K562 (cell line): ENCODE measurements at regions not wholly inside any gene's neighbourhood (a gene's known extent, or its start where the extent isn't known, plus 50 kb on each side); places are given as distances from the start of the nearest gene placed in this dataset.

Experiments
- ATAC-seq: fragments of 200-7000 bp; cut with Tn5 transposase; 3 replicates; pipeline ENCODE4 v1.9.1; 2020; ENCODE audit warnings: moderate library complexity
- BruUV-seq: library from RNA; stranded (reverse); fragments of 400-500 nt; replicated peaks from 2 replicates; lab custom pipeline; 2021; lab: Mats Ljungman, UMichigan
- CTCF ChIA-PET: fragments of 300-600 bp; formaldehyde crosslinking; extraction: SDS; loops from one replicate; lab custom pipeline; 2021; ENCODE audit warnings: low intra/inter-chr PET ratio; lab: Yijun Ruan, JAX
- POLR2A ChIA-PET: fragments of 300-600, 350-650 bp; sonication (Branson Sonifier 250); formaldehyde crosslinking; extraction: SDS; loops from one replicate; lab custom pipeline; 2021; ENCODE audit warnings: antibody characterized with exemption, inconsistent platforms; lab: Yijun Ruan, JAX
- DNase-seq, 4 experiments: peaks; one replicate each; pipeline versions ENCODE4 v3.0.0 to v3.0.0-alpha.2; 2011 to 2018; ENCODE audit warnings: low spot score in 3 of 4, mixed read lengths in 3 of 4; ENCODE audit errors: extremely low read depth in 1 of 4
- FAIRE-seq: peaks from 2 replicates; lab custom pipeline; 2011; peaks lifted over from hg19 to GRCh38; lab: Jason Lieb, UNC
- H2AFZ ChIP-seq: 2 replicates; pipeline ENCODE4 v1.6.0; 2011; ENCODE audit warnings: low read depth, low read length, control low read depth, inconsistent platforms
- H3K27ac ChIP-seq: fragments of 200-600 bp; 3 replicates; pipeline ENCODE4 v1.8.0; 2011; ENCODE audit warnings: low read depth, mild to moderate bottlenecking, control low read depth, inconsistent platforms, low read length, moderate library complexity, mixed read lengths; ENCODE audit errors: extremely low read depth
- H3K27me3 ChIP-seq, 2 experiments: fragments of 300-600 bp in 1 of 2; 2 replicates in 1 of 2; 3 replicates in 1 of 2; pipeline versions ENCODE4 v1.6.0 to v1.8.0; 2011; ENCODE audit warnings: inconsistent platforms in 2 of 2, low read length in 2 of 2, mild to moderate bottlenecking in 1 of 2, mixed read lengths in 1 of 2, moderate library complexity in 1 of 2; ENCODE audit not compliant: control insufficient read depth in 2 of 2, insufficient read depth in 2 of 2
- H3K36me3 ChIP-seq: fragments of 300-600 bp; 3 replicates; pipeline ENCODE4 v1.8.0; 2011; ENCODE audit warnings: mild to moderate bottlenecking, low read length, inconsistent platforms; ENCODE audit not compliant: control insufficient read depth, insufficient read depth
- H3K4me1 ChIP-seq, 2 experiments: fragments of 200-600 bp in 1 of 2; replicated peaks in 1 of 2; 2 replicates in 1 of 2; 3 replicates in 1 of 2; pipeline versions ENCODE4 v1.5.1 to v1.8.0; 2011; ENCODE audit warnings: inconsistent platforms in 2 of 2, low read length in 2 of 2, mild to moderate bottlenecking in 1 of 2, mixed read lengths in 1 of 2, moderate library complexity in 1 of 2; ENCODE audit not compliant: control insufficient read depth in 2 of 2, insufficient read depth in 2 of 2
- H3K4me2 ChIP-seq: 2 replicates; pipeline ENCODE4 v1.6.1; 2011; ENCODE audit warnings: low read length, control low read depth, inconsistent platforms, mixed read lengths; ENCODE audit not compliant: insufficient read depth
- H3K4me3 ChIP-seq: fragments of 200-600 bp; sonication (generic), shearing (Covaris generic); 2 replicates; pipeline ENCODE4 v1.5.1; 2016; ENCODE audit warnings: control low read depth, inconsistent platforms
- H3K79me2 ChIP-seq: fragments of 200-600 bp; 3 replicates; pipeline ENCODE4 v1.8.0; 2011; ENCODE audit warnings: low read length, inconsistent platforms; ENCODE audit not compliant: control insufficient read depth, insufficient read depth
- H3K9ac ChIP-seq, 2 experiments: 2 replicates each; pipeline versions ENCODE4 v1.6.0 to v1.6.1; 2011; ENCODE audit warnings: low read depth in 2 of 2, low read length in 2 of 2, control low read depth in 1 of 2, inconsistent platforms in 1 of 2, mild to moderate bottlenecking in 1 of 2, mixed read lengths in 1 of 2; ENCODE audit not compliant: insufficient read depth in 1 of 2
- H3K9me1 ChIP-seq: one replicate; pipeline ENCODE4 v1.6.0; 2011; ENCODE audit warnings: inconsistent platforms, mild to moderate bottlenecking, low read length, moderate library complexity; ENCODE audit not compliant: control insufficient read depth, insufficient read depth
- H3K9me3 ChIP-seq: replicated peaks from 2 replicates; pipeline ENCODE4 v1.5.1; 2011; ENCODE audit warnings: low read depth, low read length, inconsistent platforms; ENCODE audit not compliant: control insufficient read depth, insufficient read depth
- H4K20me1 ChIP-seq: replicated peaks from 2 replicates; pipeline ENCODE4 v1.6.1; 2011; ENCODE audit warnings: low read length, inconsistent platforms, mixed read lengths; ENCODE audit not compliant: control insufficient read depth, insufficient read depth
- ASH1L ChIP-seq: fragments of 450-650 bp; IDR thresholded peaks from 2 replicates; pipeline ENCODE4 v1.6.1; 2018; ENCODE audit warnings: borderline replicate concordance, mild to moderate bottlenecking, low read depth; ENCODE audit not compliant: partially characterized antibody
- CBFA2T3 ChIP-seq: fragments of 450-650 bp; IDR thresholded peaks from 2 replicates; pipeline ENCODE4 v1.6.1; 2017
- KLF1 ChIP-seq: fragments of 450-650 bp; IDR thresholded peaks from 2 replicates; pipeline ENCODE4 v1.6.1; 2016; ENCODE audit warnings: missing genetic modification characterization, missing compliant biosample characterization
- NFXL1 ChIP-seq: fragments of 450-650 bp; formaldehyde crosslinking; IDR thresholded peaks from 2 replicates; pipeline ENCODE4 v1.4.0; 2021; ENCODE audit warnings: mild to moderate bottlenecking
- PTBP1 ChIP-seq: fragments of 200-400 bp; formaldehyde crosslinking; IDR thresholded peaks from 2 replicates; pipeline ENCODE4 v1.6.1; 2017; ENCODE audit warnings: low read depth, low read length
- RFX1 ChIP-seq: fragments of 450-650 bp; IDR thresholded peaks from 2 replicates; pipeline ENCODE4 v1.6.1; 2016; ENCODE audit warnings: mild to moderate bottlenecking, moderate library complexity
- TAL1 ChIP-seq: fragments of 450-650 bp; IDR thresholded peaks from 2 replicates; pipeline ENCODE4 v1.6.1; 2016; ENCODE audit warnings: mild to moderate bottlenecking
- TCF7 ChIP-seq: sonication (generic); IDR thresholded peaks from 2 replicates; pipeline ENCODE4 v1.6.1; 2016; ENCODE audit warnings: antibody characterized with exemption, borderline replicate concordance
- ZNF609 ChIP-seq: sonication (generic); formaldehyde crosslinking; IDR thresholded peaks from 2 replicates; pipeline ENCODE4 v1.8.1; 2023; ENCODE audit warnings: missing genetic modification reagents, mild to moderate bottlenecking, borderline replicate concordance
- WGBS: fragments of 100-300 bp; shearing (Covaris generic); methylation state at CpG from one replicate; pipeline ENCODE4 v1.1.6; 2016; ENCODE audit warnings: low coverage, mixed read lengths; ENCODE audit not compliant: insufficient coverage; ENCODE audit errors: missing lambda C conversion rate; 5-methylcytosine and 5-hydroxymethylcytosine counted together
- in situ Hi-C: fragments of 300-500 bp; cut with MboI; formaldehyde crosslinking; loops from 4 replicates; pipeline ENCODE4 v1.15.0; 2018; ENCODE audit warnings: inconsistent platforms, mixed read lengths
- intact Hi-C: fragments of 100-400 bp; cut with micrococcal nuclease; formaldehyde crosslinking; loops from 2 replicates; pipeline ENCODE4 v1.14.2; 2022
- TF ChIP-seq, protein P1 (sequence below): fragments of 250-450 bp; sonication (Bioruptor Pico); IDR thresholded peaks from 2 replicates; pipeline ENCODE4 v1.8.0; 2022; ENCODE audit warnings: moderate library complexity, mild to moderate bottlenecking, inconsistent platforms
- TF ChIP-seq, protein P2 (sequence below): fragments of 250-450 bp; sonication (Bioruptor Pico); IDR thresholded peaks from 2 replicates; pipeline ENCODE4 v1.5.0; 2021
- TF ChIP-seq, protein P3 (sequence below): fragments of 200-800 bp; sonication (Bioruptor generic); IDR thresholded peaks from 2 replicates; pipeline ENCODE4 v1.6.1; 2017; ENCODE audit warnings: missing genetic modification characterization, missing compliant biosample characterization
- TF ChIP-seq, protein P4 (sequence below): fragments of 450-650 bp; IDR thresholded peaks from 2 replicates; pipeline ENCODE4 v1.6.1; 2018; ENCODE audit warnings: mild to moderate bottlenecking, low read depth; ENCODE audit not compliant: partially characterized antibody

DNA sequence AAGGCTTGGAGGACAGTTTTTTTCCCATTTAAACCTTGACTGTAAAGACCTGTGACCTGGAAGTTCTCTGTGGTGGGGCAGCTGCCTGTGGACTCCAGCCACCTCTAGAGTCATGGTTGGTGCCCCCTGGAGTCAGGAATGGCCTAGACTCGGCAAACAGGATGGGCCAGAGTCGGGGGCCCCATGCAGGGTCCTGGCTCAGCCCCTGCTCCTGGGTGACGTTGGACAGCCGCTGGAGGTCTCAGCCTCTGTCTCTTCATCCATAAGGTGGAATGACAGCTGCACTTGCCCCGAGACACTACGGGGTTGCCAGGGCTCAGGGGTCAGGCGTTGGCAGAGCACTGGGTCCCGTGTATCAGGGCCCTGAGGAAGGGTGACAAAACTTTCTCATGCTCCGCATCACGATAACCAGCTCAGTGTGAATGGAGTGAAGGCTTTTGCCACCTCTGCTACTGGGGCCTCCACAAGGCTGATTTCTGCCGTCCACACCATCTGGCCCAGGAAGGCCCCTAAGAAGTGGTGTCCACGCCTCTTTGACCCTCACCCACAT, 58.5 kb upstream of the TTC34 start:
- Histone ChIP-seq H3K9me3 (no peaks in the 10 kb centered on the region), H3K9ac (no peak overlapping the region), H3K27me3 (peaks cover 0 to 23% of the 10 kb centered on the region in 2 experiments; a peak in 3 of 5 replicates), H3K4me2 (no peak overlapping the region), H3K4me3 (no peak overlapping the region), H3K36me3 (no peaks in the 10 kb centered on the region), H2AFZ (no peak overlapping the region), H3K79me2 (no peaks in the 10 kb centered on the region), H3K9me1 (no peaks in the 10 kb centered on the region), H4K20me1 (no peaks in the 10 kb centered on the region), H3K4me1 (peaks cover 0 to 4% of the 10 kb centered on the region in 2 experiments; a peak in 1 of 5 replicates), H3K27ac (no peak overlapping the region)
- intact Hi-C loops (no loop called here), in situ Hi-C loops (no loop called here)
- ATAC-seq (no peak), FAIRE-seq (no peak), DNase-seq (no peak)
- no TSS peak for BruUV-seq
- ChIA-PET CTCF (no interaction called here), POLR2A (no interaction called here)
- WGBS = 0% methylated on average over 12 of the region's 12 CpGs
- TF ChIP-seq CBFA2T3 (no peak), TCF7 (no peak), ASH1L (no peak), NFXL1 (no peak), RFX1 (no peak), PTBP1 (no peak), ZNF609 (CRISPR knock-in tag) (no peak), KLF1 (tag) (no peak), TAL1 (no peak)
- TF ChIP-seq, protein P1, sequence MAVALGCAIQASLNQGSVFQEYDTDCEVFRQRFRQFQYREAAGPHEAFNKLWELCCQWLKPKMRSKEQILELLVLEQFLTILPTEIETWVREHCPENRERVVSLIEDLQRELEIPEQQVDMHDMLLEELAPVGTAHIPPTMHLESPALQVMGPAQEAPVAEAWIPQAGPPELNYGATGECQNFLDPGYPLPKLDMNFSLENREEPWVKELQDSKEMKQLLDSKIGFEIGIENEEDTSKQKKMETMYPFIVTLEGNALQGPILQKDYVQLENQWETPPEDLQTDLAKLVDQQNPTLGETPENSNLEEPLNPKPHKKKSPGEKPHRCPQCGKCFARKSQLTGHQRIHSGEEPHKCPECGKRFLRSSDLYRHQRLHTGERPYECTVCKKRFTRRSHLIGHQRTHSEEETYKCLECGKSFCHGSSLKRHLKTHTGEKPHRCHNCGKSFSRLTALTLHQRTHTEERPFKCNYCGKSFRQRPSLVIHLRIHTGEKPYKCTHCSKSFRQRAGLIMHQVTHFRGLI (CRISPR knock-in tag) = no peak
- TF ChIP-seq, protein P2, sequence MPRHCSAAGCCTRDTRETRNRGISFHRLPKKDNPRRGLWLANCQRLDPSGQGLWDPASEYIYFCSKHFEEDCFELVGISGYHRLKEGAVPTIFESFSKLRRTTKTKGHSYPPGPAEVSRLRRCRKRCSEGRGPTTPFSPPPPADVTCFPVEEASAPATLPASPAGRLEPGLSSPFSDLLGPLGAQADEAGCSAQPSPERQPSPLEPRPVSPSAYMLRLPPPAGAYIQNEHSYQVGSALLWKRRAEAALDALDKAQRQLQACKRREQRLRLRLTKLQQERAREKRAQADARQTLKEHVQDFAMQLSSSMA (CRISPR knock-in tag) = no peak
- TF ChIP-seq, protein P3, sequence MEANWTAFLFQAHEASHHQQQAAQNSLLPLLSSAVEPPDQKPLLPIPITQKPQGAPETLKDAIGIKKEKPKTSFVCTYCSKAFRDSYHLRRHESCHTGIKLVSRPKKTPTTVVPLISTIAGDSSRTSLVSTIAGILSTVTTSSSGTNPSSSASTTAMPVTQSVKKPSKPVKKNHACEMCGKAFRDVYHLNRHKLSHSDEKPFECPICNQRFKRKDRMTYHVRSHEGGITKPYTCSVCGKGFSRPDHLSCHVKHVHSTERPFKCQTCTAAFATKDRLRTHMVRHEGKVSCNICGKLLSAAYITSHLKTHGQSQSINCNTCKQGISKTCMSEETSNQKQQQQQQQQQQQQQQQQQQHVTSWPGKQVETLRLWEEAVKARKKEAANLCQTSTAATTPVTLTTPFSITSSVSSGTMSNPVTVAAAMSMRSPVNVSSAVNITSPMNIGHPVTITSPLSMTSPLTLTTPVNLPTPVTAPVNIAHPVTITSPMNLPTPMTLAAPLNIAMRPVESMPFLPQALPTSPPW (CRISPR knock-in tag) = no peak
- TF ChIP-seq, protein P4, sequence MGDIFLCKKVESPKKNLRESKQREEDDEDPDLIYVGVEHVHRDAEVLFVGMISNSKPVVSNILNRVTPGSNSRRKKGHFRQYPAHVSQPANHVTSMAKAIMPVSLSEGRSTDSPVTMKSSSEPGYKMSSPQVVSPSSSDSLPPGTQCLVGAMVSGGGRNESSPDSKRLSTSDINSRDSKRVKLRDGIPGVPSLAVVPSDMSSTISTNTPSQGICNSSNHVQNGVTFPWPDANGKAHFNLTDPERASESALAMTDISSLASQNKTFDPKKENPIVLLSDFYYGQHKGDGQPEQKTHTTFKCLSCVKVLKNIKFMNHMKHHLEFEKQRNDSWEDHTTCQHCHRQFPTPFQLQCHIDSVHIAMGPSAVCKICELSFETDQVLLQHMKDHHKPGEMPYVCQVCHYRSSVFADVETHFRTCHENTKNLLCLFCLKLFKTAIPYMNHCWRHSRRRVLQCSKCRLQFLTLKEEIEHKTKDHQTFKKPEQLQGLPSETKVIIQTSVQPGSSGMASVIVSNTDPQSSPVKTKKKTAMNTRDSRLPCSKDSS = no peak
